Non-pigmented ciliary epithelial cell (primary cell): ENCODE measurements at regions not wholly inside any gene's neighbourhood (a gene's known extent, or its start where the extent isn't known, plus 50 kb on each side); places are given as distances from the start of the nearest gene placed in this dataset.

Source experiments
- DNase-seq: peaks from one replicate; pipeline ENCODE4 v3.0.0-alpha.2; 2010; ENCODE audit warnings: low read depth

DNA sequence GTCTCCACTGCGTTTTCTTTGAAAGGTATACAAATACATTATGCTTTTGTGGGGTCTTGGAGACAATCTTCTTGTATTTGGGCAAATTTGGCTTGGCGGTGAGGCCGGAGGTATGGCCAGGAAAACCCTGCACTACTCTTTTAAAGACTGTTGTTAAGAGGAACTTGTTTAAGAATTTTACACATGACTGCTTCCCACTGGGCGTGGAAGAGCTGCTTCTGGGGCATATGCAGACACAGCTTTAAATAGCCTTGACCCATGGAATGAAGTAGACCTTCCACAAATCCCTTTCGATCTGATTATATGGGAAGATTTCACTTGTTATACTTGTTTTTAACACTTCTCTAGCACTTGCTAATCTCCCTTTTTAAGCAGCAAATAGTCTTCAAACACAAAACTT is 453.6 kb downstream of the MN1 start:
- DNase-seq, result no peak

DNA sequence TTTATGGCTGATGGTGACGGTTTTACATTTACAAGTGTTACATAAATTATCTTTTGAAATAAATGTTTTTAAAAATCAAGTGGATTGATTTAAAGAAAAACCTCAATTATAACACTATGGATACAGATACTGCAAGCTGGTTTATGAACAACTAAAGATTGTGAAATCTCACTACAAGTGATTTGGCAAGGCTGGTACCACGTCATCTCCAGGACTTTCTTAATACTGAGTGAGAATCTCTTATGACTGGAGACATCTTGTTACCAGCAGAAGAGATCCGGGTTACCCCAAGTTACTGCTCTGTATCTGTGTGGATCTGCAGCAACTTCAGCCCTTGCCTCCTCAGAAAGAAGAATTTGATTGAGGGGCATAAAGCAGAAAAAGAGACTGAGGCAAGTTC is 452.9 kb downstream of the MN1 start:
- DNase-seq, result no peak

GRCh38 chr22:27349456-27349855 is 452.1 kb downstream of the MN1 start:
- DNase-seq, result no peak

DNA sequence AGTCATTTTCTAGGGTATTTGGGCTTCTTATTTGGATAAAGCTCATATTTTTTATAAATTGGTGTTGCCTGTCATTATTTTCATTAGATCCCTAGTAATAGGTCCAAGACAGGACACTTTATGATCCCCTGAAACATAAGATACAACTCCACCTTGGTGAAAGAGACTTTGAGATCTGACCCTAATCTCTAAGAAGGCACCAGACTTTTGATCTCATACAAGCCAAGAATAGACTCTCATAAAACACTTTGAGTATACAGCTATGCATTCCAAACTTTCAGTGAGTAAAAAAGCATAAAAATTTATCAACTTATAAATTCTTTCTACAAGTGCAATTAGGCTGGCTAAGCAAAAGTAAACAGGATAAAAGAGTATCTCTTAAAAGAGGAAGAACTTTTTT is 451.2 kb downstream of the MN1 start:
- no peak for DNase-seq

DNA sequence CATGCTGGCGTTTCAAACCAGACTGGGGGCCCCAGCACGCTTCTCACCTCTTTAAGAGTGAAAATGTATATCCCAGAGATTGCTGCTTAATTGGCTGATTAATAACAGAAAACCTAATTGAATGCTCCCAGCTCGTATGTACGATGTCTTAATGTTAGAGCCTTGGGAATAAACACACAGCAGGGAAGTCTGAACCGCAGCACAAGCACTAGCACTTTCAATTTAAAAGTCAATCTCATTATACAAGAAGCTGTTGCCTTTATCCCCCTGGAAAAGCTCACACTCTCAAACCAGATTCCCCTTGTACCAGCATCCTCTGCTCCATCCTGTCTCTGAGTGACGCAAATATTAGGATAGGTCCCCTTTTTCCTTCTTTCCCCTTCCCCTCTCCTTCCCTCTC is 449.1 kb downstream of the MN1 start:
- DNase-seq, result no peak

DNA sequence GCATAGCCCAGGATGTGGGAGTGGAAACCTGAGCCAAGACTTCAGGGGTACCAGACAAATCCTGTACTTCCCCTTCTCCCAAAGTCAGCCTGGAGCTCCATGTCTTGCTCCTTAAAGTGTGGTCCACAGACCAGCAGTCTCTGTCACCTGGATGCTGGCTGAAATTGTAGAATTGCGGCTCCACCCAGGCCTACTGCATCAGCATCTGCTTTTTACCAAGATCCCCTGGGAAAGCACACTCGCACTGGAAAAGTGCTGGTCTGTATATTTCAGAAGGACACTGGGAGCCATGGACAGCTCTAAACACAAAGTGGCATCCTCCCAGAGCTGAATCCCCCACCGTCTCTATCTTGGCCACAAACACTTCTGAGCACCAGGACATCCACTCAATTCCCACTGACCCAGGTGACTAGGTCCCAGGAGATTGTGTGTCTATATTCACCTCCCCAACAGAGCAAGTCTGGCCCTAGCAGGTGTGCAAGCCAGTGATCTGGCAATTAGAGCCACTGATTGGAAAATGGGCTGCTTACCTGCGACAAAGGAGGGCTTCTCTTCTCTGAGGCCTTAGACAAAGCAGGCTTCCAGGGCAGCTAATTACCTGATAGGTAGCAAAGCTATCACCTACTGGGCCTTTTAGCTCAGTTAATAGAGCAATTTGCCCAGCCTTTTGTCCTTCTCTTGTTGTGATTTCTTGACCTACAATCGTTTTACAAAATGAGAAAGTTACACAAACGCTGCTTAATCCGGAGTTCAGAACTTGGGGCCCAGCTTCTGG is 443.3 kb downstream of the MN1 start:
- DNase-seq, result no peak

GRCh38 chr22:27370269-27370668 is 431.3 kb downstream of the MN1 start:
- no peak for DNase-seq

GRCh38 chr22:27370987-27371386 is 430.6 kb downstream of the MN1 start:
- no peak for DNase-seq

DNA sequence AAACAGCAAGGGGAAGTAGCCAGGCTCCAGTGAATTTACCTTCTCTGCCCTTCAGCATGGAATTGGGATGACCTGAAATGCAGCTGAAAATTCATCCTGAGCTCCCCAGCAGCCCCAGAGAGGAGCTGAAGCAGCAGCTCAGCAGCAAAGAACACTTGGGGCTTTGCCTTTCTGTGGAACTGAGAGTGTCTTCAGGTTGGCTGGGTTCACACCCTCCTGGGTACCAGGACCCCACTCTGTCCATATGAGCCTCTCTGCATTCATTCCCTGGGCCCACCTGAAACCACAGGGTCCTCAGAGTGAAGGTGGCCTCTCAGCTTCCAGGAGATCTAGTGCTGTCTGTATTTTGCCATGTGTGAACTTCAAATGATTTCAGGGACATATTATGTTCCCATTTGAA is 429.2 kb downstream of the MN1 start:
- DNase-seq, result no peak

GRCh38 chr22:27372969-27373670 is 428.4 kb downstream of the MN1 start:
- DNase-seq, result no peak

DNA sequence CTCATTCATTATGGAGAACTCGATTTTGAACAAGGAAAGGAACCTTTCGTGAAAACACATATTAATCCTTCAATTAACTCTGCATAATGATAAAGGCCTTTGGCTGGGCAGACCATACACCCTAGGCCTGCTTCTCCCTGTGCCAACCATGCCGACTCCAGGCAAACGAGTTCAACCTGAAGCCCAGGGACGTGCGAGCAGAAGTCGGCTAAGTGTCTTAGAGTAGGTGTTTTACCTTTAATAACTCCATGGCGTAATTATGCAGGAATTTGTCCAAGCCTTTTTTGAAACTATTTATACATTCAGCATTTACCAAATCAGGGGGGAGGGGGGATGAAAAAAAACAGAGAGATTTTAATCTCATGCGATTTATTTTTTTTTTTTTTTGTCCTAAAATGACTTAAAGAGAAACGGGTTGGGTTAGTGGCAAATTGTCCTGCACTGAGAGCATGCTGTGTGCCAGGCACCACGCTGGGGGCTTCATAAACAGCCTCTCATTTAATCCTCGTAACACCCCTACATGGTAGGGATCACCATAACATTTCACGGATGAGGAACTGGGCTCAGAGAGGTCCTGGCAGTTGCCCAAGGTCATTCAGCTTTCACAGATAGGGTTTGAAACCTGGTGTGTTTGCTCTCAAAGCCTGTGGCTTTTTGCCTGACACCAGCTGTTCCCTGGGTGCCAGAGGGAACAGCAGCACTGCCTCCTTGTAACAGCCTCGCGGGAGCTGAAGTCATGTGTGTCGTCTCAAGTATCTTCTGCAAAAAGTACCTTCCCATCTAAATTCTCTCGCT is 423.9 kb downstream of the MN1 start:
- no peak for DNase-seq

DNA sequence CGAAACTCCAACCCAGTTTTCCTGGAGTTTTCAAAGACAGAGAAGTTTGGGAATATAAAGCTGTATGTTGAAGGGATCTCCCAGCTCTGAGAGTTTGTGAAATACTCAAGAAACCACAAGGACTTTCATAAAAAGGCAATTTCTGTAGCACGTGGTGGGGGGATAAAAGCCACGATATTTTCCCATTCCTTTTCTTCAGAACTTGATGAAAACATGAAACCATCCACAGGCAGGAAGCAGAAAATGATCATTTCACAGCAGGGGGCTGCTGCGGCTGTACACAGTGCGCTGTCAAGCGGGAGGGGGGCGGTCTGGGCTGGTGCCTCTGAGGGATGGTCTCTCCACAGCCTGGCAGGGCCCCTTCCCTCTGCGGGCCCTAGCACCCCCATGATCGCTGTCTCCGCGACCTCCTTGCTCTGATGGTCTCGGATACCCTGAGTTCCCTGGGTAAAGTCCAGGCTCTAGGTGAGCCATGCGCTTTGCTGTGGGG is 423.2 kb downstream of the MN1 start:
- no peak for DNase-seq

DNA sequence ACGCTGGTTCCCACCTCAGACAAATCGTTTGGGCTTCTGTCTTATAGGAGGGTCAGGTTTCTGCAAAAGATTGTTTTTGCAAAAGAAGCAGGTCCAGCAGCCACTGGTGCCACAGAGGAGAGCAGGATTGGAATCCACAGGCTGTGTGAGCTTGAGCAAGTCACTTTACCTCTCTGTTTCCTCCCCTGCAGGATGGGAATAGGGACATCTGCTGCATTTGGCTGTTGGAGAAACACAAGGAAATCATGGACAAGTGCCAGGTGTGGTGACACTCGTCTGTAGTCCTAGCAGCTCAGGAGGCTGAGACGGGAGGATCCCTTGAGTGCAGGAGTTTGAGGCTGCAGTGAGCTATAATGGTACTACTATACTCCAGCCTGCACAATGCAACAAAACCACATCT is 422.6 kb downstream of the MN1 start:
- DNase-seq, result no peak

DNA sequence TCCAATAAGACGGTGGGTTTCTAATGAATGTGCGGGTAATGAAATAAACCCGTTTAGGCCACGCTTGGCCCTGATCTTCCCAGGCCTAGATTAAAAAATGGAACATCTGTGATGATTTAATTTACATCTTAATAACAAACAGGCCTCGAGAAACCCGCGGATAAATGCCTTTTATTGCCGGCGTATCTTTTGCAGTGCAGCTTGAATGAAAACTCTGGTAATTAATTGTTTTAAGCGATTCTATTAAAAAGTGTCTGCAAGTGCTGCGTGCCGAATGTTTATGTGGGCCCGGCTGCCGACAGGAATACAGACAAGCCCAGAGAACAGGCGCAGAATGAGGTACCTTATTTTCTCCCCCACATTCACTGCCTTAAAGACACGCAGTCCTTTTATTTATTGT is 420.7 kb downstream of the MN1 start:
- no peak for DNase-seq

GRCh38 chr22:27381552-27381951 is 420.0 kb downstream of the MN1 start:
- DNase-seq, result no peak

- no peak for DNase-seq
Observed at GRCh38 chr22:27381960-27382742, 419.4 kb downstream of the MN1 start.

- DNase-seq, result no peak
Observed at GRCh38 chr22:27382947-27383346, 418.6 kb downstream of the MN1 start.

GRCh38 chr22:27383896-27384295 is 417.7 kb downstream of the MN1 start:
- DNase-seq, result no peak

DNA sequence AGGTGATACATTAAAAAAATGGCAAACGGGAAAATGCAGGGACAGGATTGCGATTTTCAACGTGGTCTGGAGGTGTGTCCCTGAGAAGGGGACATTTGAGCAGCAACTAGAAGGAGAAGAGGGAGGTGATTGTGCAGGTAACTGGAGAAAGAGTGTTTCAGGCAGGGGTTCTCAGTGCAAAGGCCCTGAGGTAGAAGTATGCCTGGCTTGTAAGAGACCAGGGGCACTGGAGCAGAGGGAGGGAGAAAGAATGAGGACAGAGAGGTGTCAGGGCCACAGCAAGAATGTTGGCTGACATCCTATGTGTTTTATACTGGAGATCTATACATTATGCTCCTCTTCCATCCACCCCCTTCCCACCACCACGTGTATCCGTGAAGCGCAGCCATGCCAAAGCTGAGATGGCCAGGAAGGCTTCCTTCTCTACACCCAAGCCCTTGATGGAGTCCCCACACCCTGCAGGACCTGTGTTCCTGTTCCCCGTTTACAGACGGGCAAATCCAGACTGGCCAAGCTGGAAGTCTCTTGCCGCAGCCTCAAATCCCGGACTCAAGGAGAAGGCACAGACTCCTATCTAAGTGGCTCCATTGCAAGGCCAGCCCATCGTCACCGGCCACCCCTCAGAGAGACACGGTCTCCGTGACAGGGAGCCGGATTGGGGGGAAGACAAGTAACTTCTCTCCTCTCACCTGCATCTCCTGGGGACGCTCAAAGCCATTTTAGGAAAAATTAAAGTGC is 416.1 kb downstream of the MN1 start:
- DNase-seq, result no peak

GRCh38 chr22:27386186-27386585 is 415.4 kb downstream of the MN1 start:
- no peak for DNase-seq

- DNase-seq, result no peak
Observed at GRCh38 chr22:27387561-27387960, 414.0 kb downstream of the MN1 start.
